Stomach (tissue), 4 donors: ENCODE measurements at regions not wholly inside any gene's neighbourhood (a gene's known extent, or its start where the extent isn't known, plus 50 kb on each side); places are given as distances from the start of the nearest gene placed in this dataset.

ENCODE experiments used
- EP300 ChIP-seq: sonication (generic); formaldehyde crosslinking; IDR thresholded peaks from one replicate; pipeline ENCODE4 v1.6.1; 2017; ENCODE audit warnings: antibody characterized with exemption
- POLR2A ChIP-seq, 4 donors: fragments of 450-650 bp; IDR thresholded peaks; one replicate each; pipeline ENCODE4 v1.6.1; 2016; ENCODE audit warnings: antibody characterized with exemption in 4 of 4, control low read depth in 2 of 4, mild to moderate bottlenecking in 1 of 4, moderate library complexity in 1 of 4
- POLR2AphosphoS5 ChIP-seq, 3 donors: sonication (generic); formaldehyde crosslinking; IDR thresholded peaks; one replicate each; pipeline ENCODE4 v1.6.1; 2016; ENCODE audit warnings: antibody characterized with exemption in 3 of 3
- TF ChIP-seq, protein P1 (sequence below), 7 experiments: fragments of 450-650 bp in 4 of 7; fragments of 200-600 bp in 3 of 7; sonication (generic) in 3 of 7; IDR thresholded peaks; one replicate each; pipeline ENCODE4 v1.5.1; 2016 to 2019; ENCODE audit warnings: antibody characterized with exemption in 7 of 7, control low read depth in 2 of 7, mild to moderate bottlenecking in 1 of 7

DNA sequence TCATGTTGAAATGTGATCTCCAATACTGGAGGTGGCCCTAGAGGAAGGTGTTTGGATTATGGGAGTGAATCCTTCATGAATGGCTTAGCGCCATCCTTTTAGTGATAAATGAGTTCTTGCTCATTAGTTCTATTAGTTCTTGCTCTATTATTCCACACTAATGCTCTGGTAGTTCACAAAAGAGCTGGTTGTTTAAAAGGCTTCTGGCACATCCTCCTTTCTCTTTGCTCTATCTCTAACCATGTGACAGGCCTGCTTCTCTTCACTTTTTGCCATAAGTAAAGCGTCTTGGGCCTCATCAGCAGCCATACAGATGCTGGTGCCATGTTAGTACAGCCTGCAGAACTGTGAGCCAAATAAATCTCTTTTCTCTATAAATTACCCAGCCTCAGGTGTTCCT lies 469.9 kb downstream of the GUCY1A2 start:
- TF ChIP-seq EP300 = no peak
- TF ChIP-seq POLR2A (IDR thresholded peaks at IDR 0.05) = no peak
- TF ChIP-seq, protein P1, sequence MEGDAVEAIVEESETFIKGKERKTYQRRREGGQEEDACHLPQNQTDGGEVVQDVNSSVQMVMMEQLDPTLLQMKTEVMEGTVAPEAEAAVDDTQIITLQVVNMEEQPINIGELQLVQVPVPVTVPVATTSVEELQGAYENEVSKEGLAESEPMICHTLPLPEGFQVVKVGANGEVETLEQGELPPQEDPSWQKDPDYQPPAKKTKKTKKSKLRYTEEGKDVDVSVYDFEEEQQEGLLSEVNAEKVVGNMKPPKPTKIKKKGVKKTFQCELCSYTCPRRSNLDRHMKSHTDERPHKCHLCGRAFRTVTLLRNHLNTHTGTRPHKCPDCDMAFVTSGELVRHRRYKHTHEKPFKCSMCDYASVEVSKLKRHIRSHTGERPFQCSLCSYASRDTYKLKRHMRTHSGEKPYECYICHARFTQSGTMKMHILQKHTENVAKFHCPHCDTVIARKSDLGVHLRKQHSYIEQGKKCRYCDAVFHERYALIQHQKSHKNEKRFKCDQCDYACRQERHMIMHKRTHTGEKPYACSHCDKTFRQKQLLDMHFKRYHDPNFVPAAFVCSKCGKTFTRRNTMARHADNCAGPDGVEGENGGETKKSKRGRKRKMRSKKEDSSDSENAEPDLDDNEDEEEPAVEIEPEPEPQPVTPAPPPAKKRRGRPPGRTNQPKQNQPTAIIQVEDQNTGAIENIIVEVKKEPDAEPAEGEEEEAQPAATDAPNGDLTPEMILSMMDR (IDR thresholded peaks at IDR 0.05) = no peak
- no peak for TF ChIP-seq POLR2AphosphoS5 (IDR thresholded peaks at IDR 0.05)
